GM19035 (cell line): ENCODE measurements at regions not wholly inside any gene's neighbourhood (a gene's known extent, or its start where the extent isn't known, plus 50 kb on each side); places are given as distances from the start of the nearest gene placed in this dataset.
"Not testable (repeated sequence)": the region's sequence is repeated elsewhere in the genome, so short reads cannot be mapped to it uniquely, and the experiment has no call there.

Experiments used
- ATAC-seq: cut with Tn5 transposase; IDR thresholded peaks from one replicate; pipeline ENCODE4 v1.9.1; 2021; ENCODE audit not compliant: unreplicated experiment

GRCh38 chr22:22345781-22346180, 101.2 kb downstream of the VPREB1 start:
- ATAC-seq, result no peak

GRCh38 chr22:22346401-22347107, 102.0 kb downstream of the VPREB1 start:
- ATAC-seq, result no peak

- no peak for ATAC-seq
Observed at GRCh38 chr22:22348127-22348814, 103.7 kb downstream of the VPREB1 start.

- ATAC-seq, result no peak
Observed at GRCh38 chr22:22348815-22349454, 104.3 kb downstream of the VPREB1 start.

- ATAC-seq, result no peak
Observed at GRCh38 chr22:22349455-22349836, 104.9 kb downstream of the VPREB1 start.

- ATAC-seq, result no peak
Observed at GRCh38 chr22:22351366-22351765, 106.8 kb downstream of the VPREB1 start.

- no peak for ATAC-seq
Observed at GRCh38 chr22:22352371-22352999, 107.9 kb downstream of the VPREB1 start.

GRCh38 chr22:22355096-22355834, 110.7 kb downstream of the VPREB1 start:
- ATAC-seq, result no peak

GRCh38 chr22:22357024-22357883, 112.7 kb downstream of the VPREB1 start:
- peak; percentile 80 for ATAC-seq

GRCh38 chr22:22358152-22358551, 113.6 kb downstream of the VPREB1 start:
- ATAC-seq, result no peak

GRCh38 chr22:22358686-22359085, 114.1 kb downstream of the VPREB1 start:
- ATAC-seq, result no peak

GRCh38 chr22:22359465-22359864, 114.9 kb downstream of the VPREB1 start:
- ATAC-seq, result no peak

GRCh38 chr22:22360014-22360413, 115.4 kb downstream of the VPREB1 start:
- ATAC-seq, result no peak

GRCh38 chr22:22362311-22362710, 117.7 kb downstream of the VPREB1 start:
- no peak for ATAC-seq

- no peak for ATAC-seq
Observed at GRCh38 chr22:22362936-22363335, 118.3 kb downstream of the VPREB1 start.

GRCh38 chr22:22364207-22364606, 119.6 kb downstream of the VPREB1 start:
- no peak for ATAC-seq

GRCh38 chr22:22366537-22366936, 122.0 kb downstream of the VPREB1 start:
- no peak for ATAC-seq

GRCh38 chr22:22368516-22368915, 123.9 kb downstream of the VPREB1 start:
- no peak for ATAC-seq

GRCh38 chr22:22369219-22369963, 124.8 kb downstream of the VPREB1 start:
- not testable (repeated sequence) for ATAC-seq

- no peak for ATAC-seq
Observed at GRCh38 chr22:22369964-22370270, 125.3 kb downstream of the VPREB1 start.
